ENCODE measurements at regions not wholly inside any gene's neighbourhood (a gene's known extent, or its start where the extent isn't known, plus 50 kb on each side); places are given as distances from the start of the nearest gene placed in this dataset.

GRCh38 chr2:176454893-176455815 lies 185.9 kb downstream of the MTX2 start:
- H3K4me3 ChIP-seq, result no peak overlapping the region
- H3K9ac ChIP-seq (ENCODE audit: insufficient read length), result no peak overlapping the region
- H3K9me3 ChIP-seq (ENCODE audit: low read depth, low read length), result no peaks in the 10 kb centered on the region
- H3K27ac ChIP-seq, result no peak overlapping the region
- TF ChIP-seq FOXP2 (optimal IDR thresholded peaks at IDR 0.05; ENCODE audit: control extremely low read depth, extremely low read length, insufficient read depth) (no peak), EZH2 (IDR thresholded peaks at IDR 0.05) (no peak), POLR2AphosphoS5 (IDR thresholded peaks at IDR 0.05; ENCODE audit: borderline replicate concordance, low read depth, low read length) (no peak)
- DNase-seq (ENCODE audit: low read depth, low spot score), result peak; percentile 71
- H3K36me3 ChIP-seq (ENCODE audit: insufficient read depth, low read length), result no peaks in the 10 kb centered on the region

DNA sequence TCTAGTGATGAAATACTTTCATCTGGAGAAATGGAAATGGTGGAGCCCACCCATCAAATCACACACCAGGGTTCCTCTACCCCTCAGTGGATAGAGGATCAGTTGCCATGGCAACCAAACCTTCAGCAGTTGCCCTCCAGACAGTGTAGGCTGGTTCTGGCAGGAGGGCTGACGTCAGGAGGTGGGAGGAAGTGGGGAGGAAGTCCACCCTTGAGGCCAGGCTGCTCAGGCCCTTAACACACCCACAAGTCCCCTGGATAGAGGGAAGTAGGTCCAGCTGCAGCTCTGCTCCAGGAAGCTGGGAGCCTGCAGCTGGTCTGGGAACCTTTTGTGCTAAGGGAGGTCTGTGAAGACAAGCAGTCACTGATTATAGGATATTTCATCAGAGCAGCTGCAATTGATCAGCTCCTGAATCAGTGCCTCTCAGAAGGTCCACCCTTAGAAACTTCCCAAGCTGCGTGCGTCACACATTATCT lies 186.6 kb downstream of the MTX2 start:
- TF ChIP-seq FOXP2 (optimal IDR thresholded peaks at IDR 0.05; ENCODE audit: control extremely low read depth, extremely low read length, insufficient read depth) (no peak), EZH2 (IDR thresholded peaks at IDR 0.05) (no peak), POLR2AphosphoS5 (IDR thresholded peaks at IDR 0.05; ENCODE audit: borderline replicate concordance, low read depth, low read length) (no peak)
- Histone ChIP-seq H3K9me3 (ENCODE audit: low read depth, low read length) (no peaks in the 10 kb centered on the region), H3K36me3 (ENCODE audit: insufficient read depth, low read length) (no peaks in the 10 kb centered on the region), H3K4me3 (no peak overlapping the region), H3K27ac (no peak overlapping the region), H3K9ac (ENCODE audit: insufficient read length) (no peak overlapping the region)
- DNase-seq (ENCODE audit: low read depth, low spot score), result no peak

- Histone ChIP-seq H3K9ac (ENCODE audit: insufficient read length) (no peak overlapping the region), H3K9me3 (ENCODE audit: low read depth, low read length) (no peaks in the 10 kb centered on the region), H3K36me3 (ENCODE audit: insufficient read depth, low read length) (no peaks in the 10 kb centered on the region), H3K27ac (no peak overlapping the region), H3K4me3 (no peak overlapping the region)
- DNase-seq (ENCODE audit: low read depth, low spot score), result no peak
- no peak for TF ChIP-seq EZH2 (IDR thresholded peaks at IDR 0.05)
- TF ChIP-seq POLR2AphosphoS5 (IDR thresholded peaks at IDR 0.05; ENCODE audit: borderline replicate concordance, low read depth, low read length), result no peak
- TF ChIP-seq FOXP2 (optimal IDR thresholded peaks at IDR 0.05; ENCODE audit: control extremely low read depth, extremely low read length, insufficient read depth), result no peak
Observed at GRCh38 chr2:176457481-176457880, 188.2 kb downstream of the MTX2 start.

GRCh38 chr2:176461098-176461808 lies 192.0 kb downstream of the MTX2 start:
- TF ChIP-seq POLR2AphosphoS5 (IDR thresholded peaks at IDR 0.05; ENCODE audit: borderline replicate concordance, low read depth, low read length) (no peak), FOXP2 (optimal IDR thresholded peaks at IDR 0.05; ENCODE audit: control extremely low read depth, extremely low read length, insufficient read depth) (no peak), EZH2 (IDR thresholded peaks at IDR 0.05) (no peak)
- Histone ChIP-seq H3K4me3 (0 out of 2 replicates have a peak overlapping the region, but pooled peaks have one; percentile 4), H3K9ac (ENCODE audit: insufficient read length) (no peak overlapping the region), H3K27ac (peak overlapping the region; percentile 44; the same call in 1 of the 2 replicates), H3K9me3 (ENCODE audit: low read depth, low read length) (no peaks in the 10 kb centered on the region), H3K36me3 (ENCODE audit: insufficient read depth, low read length) (no peaks in the 10 kb centered on the region)
- no peak for DNase-seq (ENCODE audit: low read depth, low spot score)

GRCh38 chr2:176461809-176462670 lies 192.8 kb downstream of the MTX2 start:
- Histone ChIP-seq H3K36me3 (ENCODE audit: insufficient read depth, low read length) (no peaks in the 10 kb centered on the region), H3K27ac (peak overlapping the region; percentile 44; the same call in 1 of the 2 replicates), H3K9ac (ENCODE audit: insufficient read length) (no peak overlapping the region), H3K4me3 (0 out of 2 replicates have a peak overlapping the region, but pooled peaks have one; percentile 4), H3K9me3 (ENCODE audit: low read depth, low read length) (no peaks in the 10 kb centered on the region)
- no peak for DNase-seq (ENCODE audit: low read depth, low spot score)
- no peak for TF ChIP-seq EZH2 (IDR thresholded peaks at IDR 0.05)
- TF ChIP-seq FOXP2 (optimal IDR thresholded peaks at IDR 0.05; ENCODE audit: control extremely low read depth, extremely low read length, insufficient read depth), result no peak
- TF ChIP-seq POLR2AphosphoS5 (IDR thresholded peaks at IDR 0.05; ENCODE audit: borderline replicate concordance, low read depth, low read length), result no peak

DNA sequence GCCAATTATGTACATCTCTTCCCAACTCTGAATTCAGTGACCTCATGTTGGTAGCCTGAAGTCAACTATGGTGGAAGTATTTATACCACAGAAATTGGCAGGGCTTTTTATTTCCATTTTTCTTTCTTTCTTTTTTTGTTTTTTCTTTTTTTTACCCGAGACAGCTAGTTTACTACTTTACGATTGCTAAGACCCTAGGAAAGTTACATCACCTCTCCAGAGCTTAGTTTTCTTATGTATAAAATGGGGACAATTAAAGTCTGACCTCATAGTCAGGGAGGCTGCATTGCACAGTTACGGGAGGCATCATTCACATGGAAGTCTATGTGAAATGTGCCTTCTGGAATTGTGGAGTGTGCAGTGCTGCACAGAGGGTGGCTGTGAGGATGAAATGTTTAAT lies 194.3 kb downstream of the MTX2 start:
- Histone ChIP-seq H3K27ac (no peak overlapping the region), H3K9ac (ENCODE audit: insufficient read length) (no peak overlapping the region), H3K9me3 (ENCODE audit: low read depth, low read length) (no peaks in the 10 kb centered on the region), H3K36me3 (ENCODE audit: insufficient read depth, low read length) (no peaks in the 10 kb centered on the region), H3K4me3 (no peak overlapping the region)
- TF ChIP-seq EZH2 (IDR thresholded peaks at IDR 0.05) (no peak), FOXP2 (optimal IDR thresholded peaks at IDR 0.05; ENCODE audit: control extremely low read depth, extremely low read length, insufficient read depth) (no peak), POLR2AphosphoS5 (IDR thresholded peaks at IDR 0.05; ENCODE audit: borderline replicate concordance, low read depth, low read length) (no peak)
- no peak for DNase-seq (ENCODE audit: low read depth, low spot score)

DNA sequence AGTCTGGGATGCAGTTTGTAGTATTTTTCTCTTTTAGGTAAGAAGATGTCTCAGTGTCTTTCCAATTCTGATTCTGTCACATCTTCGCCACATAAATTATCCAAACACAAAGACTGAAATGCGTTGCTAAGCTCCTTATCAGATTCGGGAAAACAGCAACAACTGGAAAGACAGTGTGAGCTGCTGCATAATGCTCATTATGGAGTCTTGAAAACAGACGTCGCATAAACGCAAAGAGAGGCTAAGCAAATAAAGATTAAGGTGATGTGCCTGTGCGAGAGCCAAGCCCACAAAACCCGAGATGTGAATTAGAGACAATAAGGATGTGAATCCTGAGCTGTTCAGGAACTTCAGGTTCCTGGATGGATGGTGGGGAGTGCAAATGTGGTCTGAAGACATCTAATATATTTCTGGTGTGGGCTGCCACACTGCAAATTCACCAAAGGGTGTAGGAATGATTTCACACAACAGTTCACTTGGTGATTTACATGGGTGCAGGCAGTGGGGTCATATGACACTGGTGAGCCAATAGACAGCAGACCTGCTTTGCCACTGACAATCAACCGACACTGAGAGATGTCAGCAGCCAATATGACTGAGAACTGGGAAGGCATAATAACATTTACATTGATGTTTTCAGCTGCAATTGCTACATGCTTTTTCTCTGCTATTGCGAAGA lies 195.8 kb downstream of the MTX2 start:
- DNase-seq (ENCODE audit: low read depth, low spot score), result no peak
- Histone ChIP-seq H3K27ac (no peak overlapping the region), H3K9ac (ENCODE audit: insufficient read length) (no peak overlapping the region), H3K36me3 (ENCODE audit: insufficient read depth, low read length) (no peaks in the 10 kb centered on the region), H3K4me3 (no peak overlapping the region), H3K9me3 (ENCODE audit: low read depth, low read length) (no peaks in the 10 kb centered on the region)
- TF ChIP-seq EZH2 (IDR thresholded peaks at IDR 0.05), result no peak
- no peak for TF ChIP-seq POLR2AphosphoS5 (IDR thresholded peaks at IDR 0.05; ENCODE audit: borderline replicate concordance, low read depth, low read length)
- TF ChIP-seq FOXP2 (optimal IDR thresholded peaks at IDR 0.05; ENCODE audit: control extremely low read depth, extremely low read length, insufficient read depth), result no peak
